H9 (cell line): ENCODE measurements at regions not wholly inside any gene's neighbourhood (a gene's known extent, or its start where the extent isn't known, plus 50 kb on each side); places are given as distances from the start of the nearest gene placed in this dataset.

Source experiments
- DNase-seq: peaks from one replicate; pipeline ENCODE4 v3.0.0-alpha.2; 2017
- H2AFZ ChIP-seq: one replicate; pipeline ENCODE4 v1.6.1; 2013; ENCODE audit warnings: mild to moderate bottlenecking, low read length, control low read depth, moderate library complexity
- H2AK5ac ChIP-seq: 2 replicates; pipeline ENCODE4 v1.6.1; 2013; ENCODE audit warnings: low read length, control low read depth, mixed read lengths; ENCODE audit not compliant: insufficient read length
- H2BK120ac ChIP-seq: one replicate; pipeline ENCODE4 v1.6.1; 2013; ENCODE audit warnings: low read depth, mild to moderate bottlenecking, low read length, control low read depth, inconsistent platforms; ENCODE audit not compliant: poor library complexity, severe bottlenecking
- H2BK12ac ChIP-seq: 2 replicates; pipeline ENCODE4 v1.6.1; 2013; ENCODE audit warnings: low read length, control low read depth, mixed read lengths, low read depth; ENCODE audit not compliant: insufficient read length
- H2BK15ac ChIP-seq: 2 replicates; pipeline ENCODE4 v1.6.1; 2013; ENCODE audit warnings: low read depth, low read length, control low read depth
- H2BK20ac ChIP-seq: one replicate; pipeline ENCODE4 v1.6.1; 2013; ENCODE audit warnings: low read depth, mild to moderate bottlenecking, low read length, control low read depth, inconsistent platforms; ENCODE audit not compliant: poor library complexity, severe bottlenecking
- H2BK5ac ChIP-seq: 2 replicates; pipeline ENCODE4 v1.6.1; 2013; ENCODE audit warnings: low read length, control low read depth, mixed read lengths; ENCODE audit not compliant: insufficient read length
- H3K14ac ChIP-seq: 2 replicates; pipeline ENCODE4 v1.6.1; 2013; ENCODE audit warnings: low read length, control low read depth; ENCODE audit not compliant: insufficient read depth
- H3K18ac ChIP-seq: 2 replicates; pipeline ENCODE4 v1.6.1; 2013; ENCODE audit warnings: low read depth, mild to moderate bottlenecking, mixed read lengths, low read length, control low read depth; ENCODE audit not compliant: insufficient read length
- H3K23ac ChIP-seq: 2 replicates; pipeline ENCODE4 v1.6.1; 2013; ENCODE audit warnings: low read length, control low read depth, mixed read lengths, low read depth; ENCODE audit not compliant: insufficient read length
- H3K23me2 ChIP-seq: 2 replicates; pipeline ENCODE4 v1.6.1; 2013; ENCODE audit warnings: low read depth, mild to moderate bottlenecking, mixed read lengths, low read length, control low read depth; ENCODE audit not compliant: insufficient read length, poor library complexity, severe bottlenecking
- H3K27ac ChIP-seq: 2 replicates; pipeline ENCODE4 v1.5.1; 2013; ENCODE audit warnings: low read length, control low read depth, mixed read lengths, low read depth; ENCODE audit not compliant: insufficient read length
- H3K27me3 ChIP-seq: 2 replicates; pipeline ENCODE4 v1.6.1; 2013; ENCODE audit warnings: low read length, control low read depth, inconsistent platforms; ENCODE audit not compliant: insufficient read depth
- H3K4ac ChIP-seq: 2 replicates; pipeline ENCODE4 v1.6.1; 2013; ENCODE audit warnings: low read depth, mild to moderate bottlenecking, control low read depth, inconsistent platforms, low read length, moderate library complexity
- H3K4me1 ChIP-seq: 2 replicates; pipeline ENCODE4 v1.6.1; 2013; ENCODE audit warnings: low read length, control low read depth, inconsistent platforms; ENCODE audit not compliant: insufficient read depth
- H3K4me2 ChIP-seq: 2 replicates; pipeline ENCODE4 v1.6.1; 2013; ENCODE audit warnings: low read length, control low read depth, mixed read lengths; ENCODE audit not compliant: insufficient read length, insufficient read depth
- H3K56ac ChIP-seq: 2 replicates; pipeline ENCODE4 v1.6.1; 2013; ENCODE audit warnings: low read depth, mild to moderate bottlenecking, mixed read lengths, low read length, control low read depth; ENCODE audit not compliant: insufficient read length
- H3K79me1 ChIP-seq: 2 replicates; pipeline ENCODE4 v1.6.1; 2013; ENCODE audit warnings: low read depth, mild to moderate bottlenecking, moderate library complexity, low read length, control low read depth, inconsistent platforms; ENCODE audit not compliant: insufficient read depth, poor library complexity, severe bottlenecking
- H3K79me2 ChIP-seq: 2 replicates; pipeline ENCODE4 v1.6.1; 2013; ENCODE audit warnings: low read length, control low read depth, inconsistent platforms; ENCODE audit not compliant: insufficient read depth
- H3K9ac ChIP-seq: 2 replicates; pipeline ENCODE4 v1.6.1; 2013; ENCODE audit warnings: low read length, control low read depth, mixed read lengths; ENCODE audit not compliant: insufficient read length; ENCODE audit errors: extremely low read depth
- H3K9me3 ChIP-seq: one replicate; pipeline ENCODE4 v1.6.1; 2013; ENCODE audit warnings: low read depth, low read length, inconsistent platforms; ENCODE audit not compliant: control insufficient read depth
- H3T11ph ChIP-seq: one replicate; pipeline ENCODE4 v1.6.1; 2013; ENCODE audit warnings: mild to moderate bottlenecking, low read length, control low read depth, inconsistent platforms
- H4K20me1 ChIP-seq: one replicate; pipeline ENCODE4 v1.6.1; 2013; ENCODE audit not compliant: control insufficient read depth, insufficient read length, insufficient read depth
- H4K5ac ChIP-seq: 2 replicates; pipeline ENCODE4 v1.6.1; 2013; ENCODE audit warnings: low read depth, mild to moderate bottlenecking, mixed read lengths, low read length, control low read depth; ENCODE audit not compliant: insufficient read length
- H4K8ac ChIP-seq: replicated peaks from 2 replicates; pipeline ENCODE4 v1.6.1; 2013; ENCODE audit warnings: low read length, control low read depth, mixed read lengths, low read depth; ENCODE audit not compliant: insufficient read length
- H4K91ac ChIP-seq: 2 replicates; pipeline ENCODE4 v1.6.1; 2013; ENCODE audit warnings: low read depth, mild to moderate bottlenecking, moderate library complexity, mixed read lengths, low read length, control low read depth; ENCODE audit not compliant: insufficient read length
- H3K27ac Mint-ChIP-seq, 3 experiments: 2 replicates in 2 of 3; 3 replicates in 1 of 3; pipeline ENCODE4 v1.8.0; 2020 to 2021; ENCODE audit warnings: mixed read lengths in 3 of 3, mild to moderate bottlenecking in 1 of 3, moderate library complexity in 1 of 3
- H3K27me3 Mint-ChIP-seq: 2 replicates; pipeline ENCODE4 v1.8.0; 2021; ENCODE audit warnings: low read depth, mild to moderate bottlenecking, moderate library complexity, mixed read lengths
- H3K36me3 Mint-ChIP-seq, 3 experiments: 2 replicates in 2 of 3; 3 replicates in 1 of 3; pipeline ENCODE4 v1.8.0; 2020 to 2021; ENCODE audit warnings: low read depth in 3 of 3, mixed read lengths in 3 of 3; ENCODE audit not compliant: insufficient read depth in 1 of 3
- H3K4me1 Mint-ChIP-seq, 2 experiments: 2 replicates each; pipeline ENCODE4 v1.8.0; 2020; ENCODE audit warnings: mixed read lengths in 2 of 2
- H3K4me3 Mint-ChIP-seq, 2 experiments: 2 replicates in 1 of 2; 3 replicates in 1 of 2; pipeline ENCODE4 v1.8.0; 2020 to 2021; ENCODE audit warnings: mild to moderate bottlenecking in 2 of 2, mixed read lengths in 2 of 2, moderate library complexity in 1 of 2
- H3K9me3 Mint-ChIP-seq, 2 experiments: 2 replicates in 1 of 2; 3 replicates in 1 of 2; pipeline ENCODE4 v1.8.0; 2020; ENCODE audit warnings: mild to moderate bottlenecking in 2 of 2, mixed read lengths in 2 of 2, moderate library complexity in 1 of 2
- WGBS: extraction: QIAGEN DNeasy Blood & Tissue Kit; methylation state at CpG from one replicate; pipeline ENCODE4 v1.1.7; 2013; ENCODE audit warnings: missing lambda C conversion rate, low lambda C conversion rate, mixed read lengths; ENCODE audit not compliant: insufficient read length; ENCODE audit errors: extremely low coverage; 5-methylcytosine and 5-hydroxymethylcytosine counted together
- TF ChIP-seq, protein P1 (sequence below): fragments of 200-600 bp; sonication (generic); conservative IDR thresholded peaks from 3 replicates; pipeline ENCODE4 v1.8.0; 2021; ENCODE audit warnings: antibody characterized with exemption, mild to moderate bottlenecking

GRCh38 chr6:103184776-103185175, 1674.9 kb downstream of the HACE1 start:
- Histone ChIP-seq H3K79me2 (no peaks in the 10 kb centered on the region), H4K91ac (no peak overlapping the region), H3K9ac (no peak overlapping the region), H3K4me2 (no peak overlapping the region), H3K23ac (no peak overlapping the region), H3T11ph (no peak overlapping the region), H3K9me3 (no peaks in the 10 kb centered on the region), H3K23me2 (no peaks in the 10 kb centered on the region), H2BK12ac (no peak overlapping the region), H2BK5ac (no peak overlapping the region), H3K56ac (no peak overlapping the region), H3K14ac (no peak overlapping the region), H2BK20ac (no peak overlapping the region), H3K79me1 (no peaks in the 10 kb centered on the region), H3K4ac (no peak overlapping the region), H2BK15ac (no peak overlapping the region), H3K4me1 (no peaks in the 10 kb centered on the region), H3K18ac (no peak overlapping the region), H3K27me3 (no peaks in the 10 kb centered on the region), H4K8ac (no peak overlapping the region), H2AFZ (no peak overlapping the region), H2BK120ac (no peak overlapping the region), H4K5ac (no peak overlapping the region), H2AK5ac (no peak overlapping the region), H4K20me1 (no peaks in the 10 kb centered on the region), H3K27ac (no peak overlapping the region)
- no peak overlapping the region for H3K4me3 Mint-ChIP-seq
- no peaks in the 10 kb centered on the region for H3K9me3 Mint-ChIP-seq
- no CpG with 5 or more reads among the region's 3 CpGs for WGBS
- no peak for DNase-seq
- no peaks in the 10 kb centered on the region; the same call in 1 of the 2 replicates for H3K27me3 Mint-ChIP-seq
- TF ChIP-seq, protein P1, sequence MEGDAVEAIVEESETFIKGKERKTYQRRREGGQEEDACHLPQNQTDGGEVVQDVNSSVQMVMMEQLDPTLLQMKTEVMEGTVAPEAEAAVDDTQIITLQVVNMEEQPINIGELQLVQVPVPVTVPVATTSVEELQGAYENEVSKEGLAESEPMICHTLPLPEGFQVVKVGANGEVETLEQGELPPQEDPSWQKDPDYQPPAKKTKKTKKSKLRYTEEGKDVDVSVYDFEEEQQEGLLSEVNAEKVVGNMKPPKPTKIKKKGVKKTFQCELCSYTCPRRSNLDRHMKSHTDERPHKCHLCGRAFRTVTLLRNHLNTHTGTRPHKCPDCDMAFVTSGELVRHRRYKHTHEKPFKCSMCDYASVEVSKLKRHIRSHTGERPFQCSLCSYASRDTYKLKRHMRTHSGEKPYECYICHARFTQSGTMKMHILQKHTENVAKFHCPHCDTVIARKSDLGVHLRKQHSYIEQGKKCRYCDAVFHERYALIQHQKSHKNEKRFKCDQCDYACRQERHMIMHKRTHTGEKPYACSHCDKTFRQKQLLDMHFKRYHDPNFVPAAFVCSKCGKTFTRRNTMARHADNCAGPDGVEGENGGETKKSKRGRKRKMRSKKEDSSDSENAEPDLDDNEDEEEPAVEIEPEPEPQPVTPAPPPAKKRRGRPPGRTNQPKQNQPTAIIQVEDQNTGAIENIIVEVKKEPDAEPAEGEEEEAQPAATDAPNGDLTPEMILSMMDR, result no peak
- no peaks in the 10 kb centered on the region for H3K4me1 Mint-ChIP-seq
- no peak overlapping the region for H3K27ac Mint-ChIP-seq
- H3K36me3 Mint-ChIP-seq, result no peaks in the 10 kb centered on the region
